ENCODE measurements at regions not wholly inside any gene's neighbourhood (a gene's known extent, or its start where the extent isn't known, plus 50 kb on each side); places are given as distances from the start of the nearest gene placed in this dataset.

DNA sequence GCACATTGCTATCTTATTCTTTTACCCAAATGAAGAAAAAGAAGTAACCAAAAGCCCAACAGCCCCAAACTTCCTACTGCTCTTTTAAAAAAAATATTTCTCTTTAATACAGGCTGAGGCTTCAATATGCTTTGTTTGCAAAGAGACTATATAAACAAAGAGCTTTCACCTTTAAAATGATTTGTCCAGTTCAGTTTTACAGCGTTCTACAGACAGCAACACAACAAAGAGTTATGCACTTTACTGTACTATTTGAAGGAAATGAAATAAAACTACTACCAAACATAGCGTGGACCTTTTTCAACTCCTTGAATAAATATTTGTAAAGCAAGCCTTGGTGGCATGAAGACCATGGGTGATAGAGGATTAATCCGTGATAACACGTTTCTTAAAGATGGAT, 151.2 kb downstream of the FGF9 start:
- H3K27ac ChIP-seq (ENCODE audit: low read depth, low read length), result no peak overlapping the region
- ChIA-PET POLR2A (no interaction called here), RAD21 (ENCODE audit: low non-redundant PET in 1 of 2, low total read pairs in 2 of 2, uncharacterized antibody in 2 of 2, unreplicated experiment in 2 of 2) (no interaction called here), CTCF (no interaction called here)
- H3K9ac ChIP-seq (ENCODE audit: low read length), result no peak overlapping the region
- H3K4me2 ChIP-seq (ENCODE audit: low read length), result no peak overlapping the region
- DNase-seq (ENCODE audit: low read depth, low spot score) (no peak), ATAC-seq (no peak)
- intact Hi-C loops (cut with micrococcal nuclease), result no loop called here
- no TSS peak for BruUV-seq (replicated peaks)
- no peaks in the 10 kb centered on the region for H3K27me3 ChIP-seq (ENCODE audit: insufficient read depth, low read length)
- H3K36me3 ChIP-seq (ENCODE audit: control insufficient read depth in 1 of 2, insufficient read depth in 2 of 2, low read length in 2 of 2), result no peaks in the 10 kb centered on the region
- no peaks in the 10 kb centered on the region for H3K9me2 ChIP-seq (ENCODE audit: insufficient read depth)
- no peaks in the 10 kb centered on the region for H3K4me1 ChIP-seq (ENCODE audit: control insufficient read depth in 1 of 2, insufficient read depth in 2 of 2, low read length in 2 of 2)
- H4K20me1 ChIP-seq (ENCODE audit: insufficient read depth), result no peaks in the 10 kb centered on the region
- no peaks in the 10 kb centered on the region for H3K79me2 ChIP-seq (ENCODE audit: insufficient read depth, low read length)
- H2AFZ ChIP-seq (ENCODE audit: low read depth, low read length, poor library complexity, severe bottlenecking), result no peak overlapping the region
- TF ChIP-seq YY1 (IDR thresholded peaks at IDR 0.05; ENCODE audit: extremely low read depth, insufficient replicate concordance, low read depth, low read length), result no peak
- TF ChIP-seq FOSL1 (IDR thresholded peaks at IDR 0.05; ENCODE audit: low read depth), result no peak
- no peak for TF ChIP-seq POLR2A (IDR thresholded peaks at IDR 0.05; ENCODE audit: borderline replicate concordance, extremely low read depth, insufficient read depth, insufficient read length)
- TF ChIP-seq, protein P1, sequence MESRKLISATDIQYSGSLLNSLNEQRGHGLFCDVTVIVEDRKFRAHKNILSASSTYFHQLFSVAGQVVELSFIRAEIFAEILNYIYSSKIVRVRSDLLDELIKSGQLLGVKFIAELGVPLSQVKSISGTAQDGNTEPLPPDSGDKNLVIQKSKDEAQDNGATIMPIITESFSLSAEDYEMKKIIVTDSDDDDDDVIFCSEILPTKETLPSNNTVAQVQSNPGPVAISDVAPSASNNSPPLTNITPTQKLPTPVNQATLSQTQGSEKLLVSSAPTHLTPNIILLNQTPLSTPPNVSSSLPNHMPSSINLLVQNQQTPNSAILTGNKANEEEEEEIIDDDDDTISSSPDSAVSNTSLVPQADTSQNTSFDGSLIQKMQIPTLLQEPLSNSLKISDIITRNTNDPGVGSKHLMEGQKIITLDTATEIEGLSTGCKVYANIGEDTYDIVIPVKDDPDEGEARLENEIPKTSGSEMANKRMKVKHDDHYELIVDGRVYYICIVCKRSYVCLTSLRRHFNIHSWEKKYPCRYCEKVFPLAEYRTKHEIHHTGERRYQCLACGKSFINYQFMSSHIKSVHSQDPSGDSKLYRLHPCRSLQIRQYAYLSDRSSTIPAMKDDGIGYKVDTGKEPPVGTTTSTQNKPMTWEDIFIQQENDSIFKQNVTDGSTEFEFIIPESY (IDR thresholded peaks at IDR 0.05; ENCODE audit: extremely low read depth, insufficient replicate concordance, low read length), result no peak
- TF ChIP-seq POLR2AphosphoS5 (IDR thresholded peaks at IDR 0.05; ENCODE audit: low read depth, low read length), result no peak
- H3K4me3 ChIP-seq (replicated peaks in 1 of 2; ENCODE audit: low read depth in 1 of 2, low read length in 2 of 2), result no peak overlapping the region
- H3K9me3 ChIP-seq (ENCODE audit: control insufficient read depth in 1 of 2, insufficient read depth in 1 of 2, low read depth in 1 of 2, low read length in 2 of 2), result no peaks in the 10 kb centered on the region

GRCh38 chr13:21823416-21823815, 152.5 kb downstream of the FGF9 start:
- DNase-seq (ENCODE audit: low read depth, low spot score) (no peak), ATAC-seq (no peak)
- Histone ChIP-seq H3K27me3 (ENCODE audit: insufficient read depth, low read length) (no peaks in the 10 kb centered on the region), H3K27ac (ENCODE audit: low read depth, low read length) (no peak overlapping the region), H3K9me2 (ENCODE audit: insufficient read depth) (no peaks in the 10 kb centered on the region), H4K20me1 (ENCODE audit: insufficient read depth) (no peaks in the 10 kb centered on the region), H3K9ac (ENCODE audit: low read length) (no peak overlapping the region), H3K79me2 (ENCODE audit: insufficient read depth, low read length) (no peaks in the 10 kb centered on the region), H3K9me3 (ENCODE audit: control insufficient read depth in 1 of 2, insufficient read depth in 1 of 2, low read depth in 1 of 2, low read length in 2 of 2) (no peaks in the 10 kb centered on the region), H3K4me1 (ENCODE audit: control insufficient read depth in 1 of 2, insufficient read depth in 2 of 2, low read length in 2 of 2) (no peaks in the 10 kb centered on the region), H3K36me3 (ENCODE audit: control insufficient read depth in 1 of 2, insufficient read depth in 2 of 2, low read length in 2 of 2) (no peaks in the 10 kb centered on the region), H2AFZ (ENCODE audit: low read depth, low read length, poor library complexity, severe bottlenecking) (no peak overlapping the region), H3K4me2 (ENCODE audit: low read length) (no peak overlapping the region), H3K4me3 (replicated peaks in 1 of 2; ENCODE audit: low read depth in 1 of 2, low read length in 2 of 2) (no peak overlapping the region)
- RAD21 ChIA-PET (ENCODE audit: low non-redundant PET in 1 of 2, low total read pairs in 2 of 2, uncharacterized antibody in 2 of 2, unreplicated experiment in 2 of 2), result no interaction called here
- no TSS peak for BruUV-seq (replicated peaks)
- CTCF ChIA-PET, result no interaction called here
- intact Hi-C loops (cut with micrococcal nuclease), result no loop called here
- TF ChIP-seq SRF (IDR thresholded peaks at IDR 0.05; ENCODE audit: low read depth), result no peak
- TF ChIP-seq JUND (IDR thresholded peaks at IDR 0.05), result no peak
- TF ChIP-seq ZNF274 (IDR thresholded peaks at IDR 0.05; ENCODE audit: low read depth, low read length), result no peak
- TF ChIP-seq, protein P1 (IDR thresholded peaks at IDR 0.05; ENCODE audit: extremely low read depth, insufficient replicate concordance, low read length), result no peak
- TF ChIP-seq, protein P2, sequence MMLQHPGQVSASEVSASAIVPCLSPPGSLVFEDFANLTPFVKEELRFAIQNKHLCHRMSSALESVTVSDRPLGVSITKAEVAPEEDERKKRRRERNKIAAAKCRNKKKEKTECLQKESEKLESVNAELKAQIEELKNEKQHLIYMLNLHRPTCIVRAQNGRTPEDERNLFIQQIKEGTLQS (IDR thresholded peaks at IDR 0.05), result no peak
- no peak for TF ChIP-seq ELF1 (IDR thresholded peaks at IDR 0.05; ENCODE audit: borderline replicate concordance, low read depth)
- no peak for TF ChIP-seq REST (IDR thresholded peaks at IDR 0.05; ENCODE audit: low read depth)
- TF ChIP-seq TCF7L2 (IDR thresholded peaks at IDR 0.05; ENCODE audit: borderline replicate concordance, extremely low read depth, insufficient read depth, insufficient read length), result no peak
- no peak for TF ChIP-seq POLR2AphosphoS5 (IDR thresholded peaks at IDR 0.05; ENCODE audit: low read depth, low read length)
- POLR2A ChIA-PET, result no interaction called here

All from HCT116 (cell line).